Mucosa of stomach (tissue), 1 donor: ENCODE measurements at regions not wholly inside any gene's neighbourhood (a gene's known extent, or its start where the extent isn't known, plus 50 kb on each side); places are given as distances from the start of the nearest gene placed in this dataset.

ENCODE experiments used
- H3K27me3 ChIP-seq: one replicate; pipeline ENCODE4 v1.7.0; 2013; ENCODE audit warnings: mild to moderate bottlenecking, low read length; ENCODE audit not compliant: control insufficient read depth, insufficient read depth
- H3K36me3 ChIP-seq: one replicate; pipeline ENCODE4 v1.7.0; 2013; ENCODE audit warnings: low read length; ENCODE audit not compliant: control insufficient read depth, insufficient read depth
- H3K4me1 ChIP-seq: one replicate; pipeline ENCODE4 v1.7.0; 2013; ENCODE audit warnings: mild to moderate bottlenecking, low read length; ENCODE audit not compliant: control insufficient read depth, insufficient read depth
- H3K4me3 ChIP-seq: one replicate; pipeline ENCODE4 v1.7.0; 2013; ENCODE audit warnings: low read length
- H3K9ac ChIP-seq: one replicate; pipeline ENCODE4 v1.7.0; 2013; ENCODE audit warnings: mild to moderate bottlenecking, low read length, moderate library complexity
- H3K9me3 ChIP-seq: one replicate; pipeline ENCODE4 v1.7.0; 2013; ENCODE audit warnings: mild to moderate bottlenecking, low read length, moderate library complexity; ENCODE audit not compliant: control insufficient read depth
- donor health status: Pancreatic carcinoma.

DNA sequence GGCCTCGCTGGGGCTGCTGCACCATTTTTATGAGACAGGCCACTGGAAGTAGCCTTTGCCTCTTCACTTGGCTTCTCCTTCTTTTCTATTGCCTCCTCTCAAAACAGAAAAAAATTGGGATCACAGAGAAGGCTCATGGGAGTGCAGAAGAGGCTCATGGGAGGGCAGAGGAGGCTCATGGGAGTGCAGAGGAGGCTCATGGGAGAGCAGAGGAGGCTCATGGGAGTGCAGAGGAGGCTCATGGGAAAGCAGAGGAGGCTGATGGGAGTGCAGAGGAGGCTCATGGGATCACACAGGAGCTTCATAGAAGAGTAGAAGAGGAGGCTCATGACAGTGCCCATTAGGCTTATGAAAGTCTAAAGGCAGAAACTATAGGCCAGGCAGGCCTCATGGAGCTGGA, 211.2 kb downstream of the IRF8 start:
- H3K9ac ChIP-seq = no peak overlapping the region
- H3K27me3 ChIP-seq = no peaks in the 10 kb centered on the region
- no peaks in the 10 kb centered on the region for H3K4me1 ChIP-seq
- H3K4me3 ChIP-seq = no peak overlapping the region
- H3K9me3 ChIP-seq = no peaks in the 10 kb centered on the region
- H3K36me3 ChIP-seq = no peaks in the 10 kb centered on the region

DNA sequence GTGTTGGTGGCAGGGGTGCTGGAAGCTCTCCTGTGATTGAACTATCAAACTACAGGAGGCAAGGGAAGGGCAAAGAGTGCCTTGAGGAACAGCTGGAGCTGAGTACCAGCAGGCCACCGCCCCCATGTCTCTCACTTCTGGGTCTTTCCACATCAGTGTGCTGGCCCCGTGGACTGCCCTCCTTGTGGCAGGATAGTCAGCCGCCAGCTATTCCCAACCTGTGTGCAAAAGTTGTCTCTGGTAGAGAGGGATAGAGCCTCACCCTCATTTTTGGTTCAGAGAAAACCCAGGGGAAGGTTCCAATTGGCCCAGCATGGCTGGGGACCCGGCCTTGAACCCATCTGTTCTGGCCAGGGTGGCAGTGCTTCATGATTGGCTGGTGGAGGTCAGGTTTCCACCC, 211.8 kb downstream of the IRF8 start:
- Histone ChIP-seq H3K36me3 (no peaks in the 10 kb centered on the region), H3K27me3 (no peaks in the 10 kb centered on the region), H3K4me3 (no peak overlapping the region), H3K9ac (no peak overlapping the region), H3K9me3 (no peaks in the 10 kb centered on the region), H3K4me1 (no peaks in the 10 kb centered on the region)

DNA sequence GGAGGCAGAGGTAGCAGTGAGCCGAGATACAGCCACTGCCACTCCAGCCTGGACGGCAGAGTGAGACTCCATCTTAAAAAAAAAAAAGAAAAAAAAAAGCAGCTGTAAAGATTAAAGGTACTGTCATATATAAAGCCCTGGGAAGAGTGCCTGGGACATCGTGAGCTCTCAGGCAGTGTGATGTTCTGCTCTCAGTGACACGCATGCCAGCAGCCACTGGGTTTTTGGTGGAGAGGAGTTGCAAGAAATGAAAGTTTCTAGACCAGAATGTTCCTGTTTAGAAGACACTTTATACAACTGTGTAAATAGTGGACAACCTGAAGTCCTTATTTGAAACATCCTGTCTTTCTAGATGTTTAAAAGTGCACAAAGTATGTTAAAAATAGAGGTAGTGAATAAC, 213.2 kb downstream of the IRF8 start:
- Histone ChIP-seq H3K4me1 (no peaks in the 10 kb centered on the region), H3K27me3 (no peaks in the 10 kb centered on the region), H3K4me3 (no peak overlapping the region)

DNA sequence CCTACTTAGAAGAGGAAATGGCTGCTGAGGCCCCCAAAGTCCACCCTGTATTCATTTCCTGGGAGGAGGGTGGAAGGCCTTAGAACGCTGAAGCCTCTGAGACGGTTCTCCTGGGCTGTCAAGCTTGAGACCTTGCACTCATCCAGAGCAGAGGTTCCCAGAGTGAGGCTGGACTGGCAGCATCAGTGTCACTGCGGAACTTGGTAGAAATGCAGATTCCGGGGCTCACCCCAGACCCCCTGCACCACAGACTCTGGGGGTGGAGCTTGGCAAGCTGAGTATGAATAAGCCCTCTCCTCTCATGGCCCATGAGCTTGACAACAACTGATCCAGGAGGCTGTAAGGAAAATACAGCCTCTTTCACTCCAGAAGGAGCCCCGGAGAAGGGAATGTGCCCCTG, 218.3 kb downstream of the IRF8 start:
- Histone ChIP-seq H3K36me3 (no peaks in the 10 kb centered on the region), H3K4me1 (no peaks in the 10 kb centered on the region), H3K9ac (no peak overlapping the region), H3K4me3 (no peak overlapping the region), H3K27me3 (no peaks in the 10 kb centered on the region), H3K9me3 (no peaks in the 10 kb centered on the region)

More for the DNA sequence above, 213.2 kb downstream of the IRF8 start:
- Histone ChIP-seq H3K9me3 (no peaks in the 10 kb centered on the region), H3K36me3 (no peaks in the 10 kb centered on the region), H3K9ac (no peak overlapping the region)

DNA sequence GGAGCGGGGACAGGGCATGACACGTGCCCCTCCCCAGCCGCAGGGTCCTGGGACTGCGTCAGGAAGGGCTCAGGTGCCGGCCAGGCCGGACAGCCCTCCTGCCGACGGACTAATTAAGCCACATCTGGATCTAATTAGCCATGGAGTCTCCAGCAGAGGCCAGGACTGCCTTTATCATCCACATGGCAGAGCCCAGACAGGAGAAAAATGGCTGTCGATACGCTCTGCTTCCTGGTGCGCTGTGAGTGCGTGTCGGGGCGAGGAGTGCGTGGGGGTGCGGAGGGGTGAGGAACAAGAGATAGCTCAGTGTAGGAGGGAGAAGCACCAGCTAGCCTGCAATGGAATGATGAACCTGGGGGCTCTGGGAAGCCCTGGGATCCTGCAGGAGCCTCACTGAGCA, 218.8 kb downstream of the IRF8 start:
- no peaks in the 10 kb centered on the region for H3K4me1 ChIP-seq
- H3K9ac ChIP-seq = no peak overlapping the region
- no peaks in the 10 kb centered on the region for H3K27me3 ChIP-seq
- no peak overlapping the region for H3K4me3 ChIP-seq
- no peaks in the 10 kb centered on the region for H3K9me3 ChIP-seq
- no peaks in the 10 kb centered on the region for H3K36me3 ChIP-seq

DNA sequence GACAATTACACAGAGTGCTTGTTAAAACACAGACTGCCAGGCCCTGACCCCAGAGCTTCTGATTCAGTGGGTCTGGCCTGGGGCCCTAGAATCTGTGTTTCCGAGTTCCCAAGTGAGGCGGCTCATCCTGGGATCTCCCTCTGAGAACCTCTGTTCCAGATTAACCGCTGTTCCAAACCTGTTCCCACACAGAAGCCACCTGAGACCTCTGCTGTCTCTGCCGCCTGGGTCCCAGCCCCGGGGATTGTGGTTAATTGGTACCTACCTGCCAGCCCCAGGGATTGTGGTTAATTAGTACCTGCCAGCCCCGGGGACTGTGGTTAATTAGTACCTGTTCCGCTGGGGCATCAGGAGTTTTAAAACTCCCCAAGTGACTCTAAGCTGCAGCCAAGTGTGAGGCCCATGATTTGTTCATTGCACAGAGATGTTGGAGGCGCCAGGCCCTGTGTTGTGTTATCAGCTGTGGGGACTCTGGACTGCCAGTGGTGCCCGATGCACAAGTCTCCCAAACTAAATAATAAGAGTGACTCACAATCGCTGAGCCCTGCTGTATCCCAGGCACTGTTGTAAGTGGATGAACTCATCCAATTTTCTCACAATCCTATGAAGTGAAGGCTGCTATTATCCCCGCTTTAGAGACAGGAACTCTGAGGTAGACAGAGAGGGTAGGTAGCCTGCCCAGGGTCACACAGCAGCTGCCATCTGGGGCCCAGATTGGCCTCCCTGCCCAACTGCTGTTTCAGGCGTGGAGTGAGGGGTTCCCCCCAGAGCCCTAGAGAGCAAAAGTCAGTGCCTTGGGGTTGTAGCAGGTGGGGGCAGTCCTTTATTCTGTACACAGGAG, 219.7 kb downstream of the IRF8 start:
- no peaks in the 10 kb centered on the region for H3K9me3 ChIP-seq
- no peak overlapping the region for H3K4me3 ChIP-seq
- H3K4me1 ChIP-seq = no peaks in the 10 kb centered on the region
- no peaks in the 10 kb centered on the region for H3K27me3 ChIP-seq
- H3K36me3 ChIP-seq = no peaks in the 10 kb centered on the region
- H3K9ac ChIP-seq = no peak overlapping the region

DNA sequence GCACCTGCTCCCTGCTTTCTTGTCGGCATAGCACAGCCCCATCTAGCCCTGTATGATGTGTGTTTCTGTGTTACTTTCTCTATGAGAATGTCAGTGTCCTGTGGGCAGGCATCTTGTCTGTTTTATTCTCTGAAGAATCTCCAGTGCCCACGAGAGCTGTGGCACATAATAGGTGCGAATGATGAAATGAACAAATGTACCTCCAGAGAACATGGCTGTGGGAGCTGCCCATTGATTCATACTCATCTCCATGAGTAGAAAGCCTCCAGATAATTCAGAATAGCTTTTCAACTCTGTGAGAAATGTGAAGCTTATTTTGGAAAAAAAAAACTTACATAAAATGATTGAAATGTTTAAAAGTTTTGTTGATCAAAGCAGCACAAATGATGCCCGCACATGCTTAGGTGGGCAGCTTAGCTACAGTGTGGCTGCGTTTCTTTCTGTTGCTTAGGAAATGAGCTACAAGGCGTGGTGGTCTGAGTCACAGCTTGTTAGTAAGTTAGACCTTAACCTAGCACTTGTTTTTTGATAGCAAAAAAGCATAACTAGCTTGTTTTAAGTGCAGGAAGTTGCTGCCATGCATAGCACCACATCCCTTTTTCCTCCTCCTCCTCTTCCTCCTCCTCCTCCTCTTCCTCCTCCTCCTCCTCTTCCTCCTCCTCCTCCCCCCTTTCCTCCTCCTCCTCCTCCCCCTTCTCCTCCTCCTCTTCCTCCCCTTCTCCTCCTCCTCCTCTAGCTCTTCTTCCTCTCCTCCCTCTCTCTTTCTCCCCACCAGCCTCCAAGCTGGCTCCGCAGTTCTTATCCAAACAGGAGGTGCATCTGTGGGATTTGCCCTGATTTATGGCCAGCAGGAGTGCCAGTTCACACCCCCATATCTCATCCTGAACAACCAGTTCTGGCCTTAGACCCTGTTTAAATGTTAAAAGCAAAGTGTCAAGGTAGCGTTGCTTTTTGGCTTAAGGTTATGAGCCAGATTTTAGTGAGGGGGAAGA, 221.5 kb downstream of the IRF8 start:
- no peak overlapping the region for H3K4me3 ChIP-seq
- no peak overlapping the region for H3K9ac ChIP-seq
- no peaks in the 10 kb centered on the region for H3K9me3 ChIP-seq
- no peaks in the 10 kb centered on the region for H3K36me3 ChIP-seq
- no peaks in the 10 kb centered on the region for H3K27me3 ChIP-seq
- H3K4me1 ChIP-seq = no peaks in the 10 kb centered on the region

DNA sequence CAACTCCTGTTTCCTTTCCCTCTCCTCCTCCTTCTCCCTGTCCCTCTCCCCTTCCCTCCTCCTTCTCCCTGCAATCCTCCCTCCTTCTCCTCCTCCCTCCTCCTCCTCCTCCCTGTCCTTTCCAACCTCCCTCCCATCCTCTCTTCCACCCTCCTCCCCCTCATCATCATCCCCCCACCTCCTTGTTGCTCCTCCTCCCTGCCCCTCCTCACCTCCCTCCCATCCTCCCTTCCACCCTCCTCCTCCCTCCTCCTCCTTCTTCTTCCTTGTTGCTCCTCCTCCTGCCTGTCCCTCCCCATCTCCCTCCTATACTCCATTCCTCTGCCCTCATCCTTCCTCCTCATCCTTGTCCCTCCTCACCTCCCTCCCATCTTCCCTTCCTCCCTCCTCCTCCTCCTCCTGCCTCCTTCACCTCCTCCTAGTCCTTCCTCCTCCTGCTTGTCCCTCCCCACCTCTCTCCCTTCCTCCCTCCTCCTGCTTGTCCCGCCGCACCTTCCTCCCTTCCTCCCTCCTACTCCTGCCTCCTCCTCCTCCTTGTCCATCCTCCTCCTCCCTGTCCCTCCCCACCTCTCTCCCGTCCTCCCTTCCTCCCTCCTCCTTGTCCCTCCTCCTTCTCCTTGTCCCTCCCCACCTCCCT, 222.5 kb downstream of the IRF8 start:
- Histone ChIP-seq H3K36me3 (no peaks in the 10 kb centered on the region), H3K9me3 (no peaks in the 10 kb centered on the region), H3K4me3 (no peak overlapping the region), H3K9ac (no peak overlapping the region), H3K27me3 (no peaks in the 10 kb centered on the region), H3K4me1 (no peaks in the 10 kb centered on the region)

DNA sequence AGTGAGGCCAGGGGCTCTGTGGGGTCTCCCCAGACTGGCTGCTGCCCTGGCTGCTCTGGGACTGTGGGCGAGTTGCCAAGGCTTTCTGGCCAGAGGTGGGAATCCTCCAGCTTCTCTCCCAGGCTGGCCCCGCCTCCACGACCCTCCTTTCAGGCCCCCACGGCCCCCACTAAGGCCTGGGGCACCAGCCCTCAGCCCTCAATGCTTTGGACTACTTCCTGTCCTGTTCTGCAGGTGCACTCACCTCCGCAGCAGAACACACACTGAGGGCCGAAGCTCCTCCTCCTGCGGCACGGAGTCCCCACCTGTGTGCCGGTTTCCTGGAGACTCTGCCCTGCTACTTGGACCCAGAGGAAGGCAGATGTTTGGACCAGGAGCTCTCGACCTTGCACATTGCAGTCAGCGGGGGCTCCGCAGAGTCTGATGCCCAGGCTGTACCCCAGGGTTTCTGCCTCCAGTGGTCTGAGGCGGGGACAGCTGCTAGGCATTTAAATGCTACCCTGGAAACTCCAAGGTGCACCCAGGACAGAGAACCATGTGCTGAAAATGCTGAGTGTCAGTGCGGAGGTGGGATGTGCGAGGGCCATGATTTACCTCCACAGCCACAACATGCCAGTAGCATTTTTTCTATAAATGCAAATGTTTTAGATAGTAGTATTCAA, 223.8 kb downstream of the IRF8 start:
- Histone ChIP-seq H3K9me3 (no peaks in the 10 kb centered on the region), H3K9ac (no peak overlapping the region), H3K4me1 (no peaks in the 10 kb centered on the region), H3K4me3 (no peak overlapping the region), H3K36me3 (no peaks in the 10 kb centered on the region), H3K27me3 (no peaks in the 10 kb centered on the region)

DNA sequence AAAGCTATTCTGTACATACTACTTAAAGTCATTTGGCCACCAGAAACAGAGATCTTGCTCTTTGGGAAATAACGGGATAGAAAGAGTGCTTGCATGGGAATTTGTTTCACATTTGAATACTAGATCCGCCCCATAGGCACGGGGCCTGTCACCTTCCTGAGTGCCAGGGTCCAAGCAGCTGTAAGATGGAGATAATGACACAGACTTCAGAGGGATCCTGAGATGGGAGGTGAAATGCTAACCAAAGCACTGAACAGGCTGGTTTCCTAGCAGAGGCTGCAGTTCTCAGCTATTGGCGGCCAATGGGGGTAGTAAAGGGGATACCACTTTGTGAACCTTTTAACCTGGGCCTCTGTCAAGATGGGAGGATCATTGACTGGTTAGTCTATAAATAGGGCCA, 225.4 kb downstream of the IRF8 start:
- Histone ChIP-seq H3K9ac (no peak overlapping the region), H3K4me3 (no peak overlapping the region), H3K27me3 (no peaks in the 10 kb centered on the region), H3K36me3 (no peaks in the 10 kb centered on the region), H3K4me1 (no peaks in the 10 kb centered on the region), H3K9me3 (no peaks in the 10 kb centered on the region)

DNA sequence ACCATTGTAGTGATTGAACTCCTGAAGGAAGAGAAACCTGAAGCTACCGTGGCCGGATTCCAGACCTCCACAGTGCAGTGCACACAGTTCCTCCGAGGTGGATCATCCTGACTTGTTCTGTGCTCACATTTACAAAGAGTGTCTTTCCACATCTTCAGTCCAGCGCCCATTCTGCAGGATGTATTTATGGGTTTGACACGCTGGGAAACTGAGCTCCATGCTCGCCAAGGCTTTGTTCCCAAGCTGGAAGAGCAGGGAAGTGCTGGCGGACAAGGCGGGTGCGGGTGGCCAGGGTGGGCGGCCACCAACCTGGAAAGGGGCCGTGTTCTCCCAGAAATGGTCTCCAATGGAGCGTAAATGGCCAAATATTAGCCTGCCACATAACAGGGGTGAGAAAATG, 227.9 kb downstream of the IRF8 start:
- H3K9me3 ChIP-seq = no peaks in the 10 kb centered on the region
- H3K4me3 ChIP-seq = no peak overlapping the region
- H3K27me3 ChIP-seq = no peaks in the 10 kb centered on the region
- no peak overlapping the region for H3K9ac ChIP-seq
- no peaks in the 10 kb centered on the region for H3K36me3 ChIP-seq
- no peaks in the 10 kb centered on the region for H3K4me1 ChIP-seq
